ENCODE measurements at regions not wholly inside any gene's neighbourhood (a gene's known extent, or its start where the extent isn't known, plus 50 kb on each side); places are given as distances from the start of the nearest gene placed in this dataset.
"Not testable (repeated sequence)": the region's sequence is repeated elsewhere in the genome, so short reads cannot be mapped to it uniquely, and the experiment has no call there.

DNA sequence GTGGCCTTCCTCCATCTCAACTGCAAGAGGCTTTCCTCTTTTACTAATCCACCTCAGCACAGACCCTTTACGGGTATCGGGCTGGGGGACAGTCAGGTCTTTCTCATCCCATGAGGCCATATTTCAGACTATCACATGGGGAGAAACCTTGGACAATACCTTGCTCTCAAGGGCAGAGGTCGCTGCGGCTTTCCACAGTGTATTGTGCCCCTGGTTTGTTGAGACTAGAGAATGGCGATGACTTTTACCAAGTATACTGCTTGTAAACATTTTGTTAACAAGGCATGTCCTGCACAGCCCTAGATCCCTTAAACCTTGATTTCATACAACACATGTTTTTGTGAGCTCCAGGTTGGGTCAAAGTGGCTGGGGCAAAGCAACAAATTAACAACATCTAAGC, 220.2 kb downstream of the ADRA2C start:
- TF ChIP-seq, protein P1, sequence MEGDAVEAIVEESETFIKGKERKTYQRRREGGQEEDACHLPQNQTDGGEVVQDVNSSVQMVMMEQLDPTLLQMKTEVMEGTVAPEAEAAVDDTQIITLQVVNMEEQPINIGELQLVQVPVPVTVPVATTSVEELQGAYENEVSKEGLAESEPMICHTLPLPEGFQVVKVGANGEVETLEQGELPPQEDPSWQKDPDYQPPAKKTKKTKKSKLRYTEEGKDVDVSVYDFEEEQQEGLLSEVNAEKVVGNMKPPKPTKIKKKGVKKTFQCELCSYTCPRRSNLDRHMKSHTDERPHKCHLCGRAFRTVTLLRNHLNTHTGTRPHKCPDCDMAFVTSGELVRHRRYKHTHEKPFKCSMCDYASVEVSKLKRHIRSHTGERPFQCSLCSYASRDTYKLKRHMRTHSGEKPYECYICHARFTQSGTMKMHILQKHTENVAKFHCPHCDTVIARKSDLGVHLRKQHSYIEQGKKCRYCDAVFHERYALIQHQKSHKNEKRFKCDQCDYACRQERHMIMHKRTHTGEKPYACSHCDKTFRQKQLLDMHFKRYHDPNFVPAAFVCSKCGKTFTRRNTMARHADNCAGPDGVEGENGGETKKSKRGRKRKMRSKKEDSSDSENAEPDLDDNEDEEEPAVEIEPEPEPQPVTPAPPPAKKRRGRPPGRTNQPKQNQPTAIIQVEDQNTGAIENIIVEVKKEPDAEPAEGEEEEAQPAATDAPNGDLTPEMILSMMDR (conservative IDR thresholded peaks at IDR 0.05) = 0 out of 2 replicates have a peak, but pooled peaks have one; percentile 3
- TF ChIP-seq ZFX (IDR thresholded peaks at IDR 0.05) = not testable (repeated sequence)
